22Rv1 (cell line): ENCODE measurements at regions not wholly inside any gene's neighbourhood (a gene's known extent, or its start where the extent isn't known, plus 50 kb on each side); places are given as distances from the start of the nearest gene placed in this dataset.

Source experiments
- H3K27ac ChIP-seq: fragments of 450-650 bp; 2 replicates; pipeline ENCODE4 v1.5.1; 2017
- CTCF ChIP-seq: fragments of 450-650 bp; IDR thresholded peaks from 2 replicates; pipeline ENCODE4 v1.5.1; 2017; ENCODE audit warnings: mild to moderate bottlenecking
- ZFX ChIP-seq: fragments of 450-650 bp; IDR thresholded peaks from 2 replicates; pipeline ENCODE4 v1.6.1; 2017; ENCODE audit warnings: antibody characterized with exemption, borderline replicate concordance

DNA sequence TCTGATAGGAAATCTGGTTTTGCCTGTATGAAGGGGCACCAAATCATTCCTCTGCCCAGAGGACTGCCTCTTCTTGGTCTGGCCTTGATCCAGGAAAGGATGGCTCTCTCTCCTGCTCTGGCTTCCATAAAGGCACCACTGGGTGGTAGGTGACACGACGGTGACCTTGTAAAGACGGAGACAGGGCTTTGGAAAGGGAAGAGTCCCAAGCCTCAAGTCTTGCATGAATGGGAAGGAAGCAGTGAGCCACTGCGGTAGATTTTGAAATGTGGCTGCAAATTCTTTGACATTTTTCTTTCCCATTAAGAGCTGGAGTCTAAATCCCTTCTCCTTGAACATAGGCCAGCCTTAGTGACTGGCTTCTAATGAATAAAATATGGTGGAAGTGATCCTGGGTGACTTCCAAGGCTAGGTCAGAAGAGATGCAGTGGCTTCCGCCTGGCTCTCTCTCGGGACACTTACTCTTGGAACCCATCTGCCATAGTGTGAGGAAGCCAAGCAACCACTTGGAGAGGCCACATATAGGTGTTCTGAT lies 347.4 kb downstream of the BCOR start:
- TF ChIP-seq CTCF, result no peak
- TF ChIP-seq ZFX, result no peak
- H3K27ac ChIP-seq, result no peak overlapping the region

DNA sequence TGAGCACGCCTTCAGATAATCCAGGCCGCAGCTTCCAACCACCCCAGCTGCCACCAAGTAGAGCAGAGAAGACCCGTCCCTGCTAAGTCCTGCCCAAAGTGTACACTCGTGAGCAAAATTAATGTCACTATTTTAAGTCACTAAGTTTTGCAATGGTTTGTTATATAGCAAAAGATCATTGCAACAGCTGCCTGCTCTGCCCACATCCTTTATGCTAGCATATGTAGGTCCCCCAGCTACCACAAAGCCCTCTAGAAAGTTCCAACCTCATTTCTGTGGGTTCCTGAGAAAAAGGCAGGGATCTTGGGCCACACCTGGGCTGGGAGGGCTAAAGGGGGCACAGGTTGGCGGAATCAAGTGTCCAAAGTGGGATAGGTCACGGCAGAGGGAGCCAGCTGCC lies 346.9 kb downstream of the BCOR start:
- TF ChIP-seq ZFX (no peak), CTCF (no peak)
- H3K27ac ChIP-seq, result no peak overlapping the region

DNA sequence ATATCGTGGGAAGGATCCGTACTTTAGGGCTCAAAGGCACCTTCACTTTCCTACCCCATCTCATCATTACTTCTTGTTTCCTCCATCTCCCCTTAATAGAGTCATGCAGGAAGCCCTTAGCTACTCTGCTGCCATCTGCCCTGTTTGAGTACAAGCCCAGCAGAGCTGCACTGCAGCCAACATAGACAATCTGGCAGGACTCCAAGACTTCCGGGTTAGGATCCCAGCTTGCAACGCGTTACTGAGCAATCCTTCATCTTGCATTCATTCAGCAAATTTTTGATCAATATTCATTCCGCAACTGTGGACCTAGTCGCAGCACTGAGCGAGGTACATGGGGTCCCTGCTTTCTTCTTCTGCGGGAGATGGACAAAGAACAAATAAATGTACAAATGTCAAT lies 344.9 kb downstream of the BCOR start:
- TF ChIP-seq ZFX (no peak), CTCF (no peak)
- H3K27ac ChIP-seq, result no peak overlapping the region

- no peak overlapping the region for H3K27ac ChIP-seq
- TF ChIP-seq CTCF (no peak), ZFX (no peak)
Measured at GRCh38 chrX:39753293-39753996, 344.3 kb downstream of the BCOR start.

DNA sequence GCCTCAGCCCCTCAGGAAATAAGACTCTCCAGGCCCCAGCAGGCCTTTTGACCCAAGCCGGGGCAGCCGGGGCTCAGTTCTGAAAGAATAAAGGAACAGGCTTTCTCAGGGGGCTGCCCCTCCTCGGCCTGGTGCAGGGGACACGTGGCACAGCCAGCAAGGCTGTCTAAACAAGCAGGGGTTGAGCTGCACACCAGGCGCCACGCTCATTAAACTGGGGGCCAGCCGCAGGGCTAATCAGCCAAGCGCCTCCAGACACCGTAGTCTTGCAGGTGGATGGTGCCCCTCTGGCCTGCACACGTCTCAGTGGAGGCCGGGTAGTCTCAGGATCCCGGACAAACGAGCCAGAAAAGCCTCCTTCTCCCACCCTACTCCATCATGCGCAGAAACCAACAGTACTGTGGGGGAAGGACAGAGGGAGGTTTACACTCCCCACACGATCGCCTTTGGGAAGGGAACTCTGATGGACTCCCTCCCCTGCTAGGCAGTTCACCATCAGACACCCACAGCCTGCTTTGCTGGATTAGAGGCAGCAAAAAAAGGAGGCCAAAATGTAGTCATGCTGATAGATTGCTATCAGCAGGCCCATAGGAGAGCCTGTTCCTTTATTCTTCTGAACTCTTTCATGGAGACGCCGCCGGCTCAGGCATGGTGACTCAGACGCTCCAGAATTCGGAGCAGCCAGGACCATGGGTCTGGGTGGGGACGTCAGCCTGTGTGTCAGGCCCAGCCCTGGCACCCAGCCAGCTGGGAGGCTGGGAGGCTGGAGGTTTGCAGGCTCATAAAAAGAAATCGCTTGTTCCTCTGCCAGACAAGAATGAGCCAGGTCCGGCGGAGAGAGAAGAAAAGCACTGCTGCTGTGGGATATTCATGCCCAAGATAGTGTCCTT lies 342.4 kb downstream of the BCOR start:
- TF ChIP-seq ZFX (no peak), CTCF (no peak)
- H3K27ac ChIP-seq, result no peak overlapping the region

DNA sequence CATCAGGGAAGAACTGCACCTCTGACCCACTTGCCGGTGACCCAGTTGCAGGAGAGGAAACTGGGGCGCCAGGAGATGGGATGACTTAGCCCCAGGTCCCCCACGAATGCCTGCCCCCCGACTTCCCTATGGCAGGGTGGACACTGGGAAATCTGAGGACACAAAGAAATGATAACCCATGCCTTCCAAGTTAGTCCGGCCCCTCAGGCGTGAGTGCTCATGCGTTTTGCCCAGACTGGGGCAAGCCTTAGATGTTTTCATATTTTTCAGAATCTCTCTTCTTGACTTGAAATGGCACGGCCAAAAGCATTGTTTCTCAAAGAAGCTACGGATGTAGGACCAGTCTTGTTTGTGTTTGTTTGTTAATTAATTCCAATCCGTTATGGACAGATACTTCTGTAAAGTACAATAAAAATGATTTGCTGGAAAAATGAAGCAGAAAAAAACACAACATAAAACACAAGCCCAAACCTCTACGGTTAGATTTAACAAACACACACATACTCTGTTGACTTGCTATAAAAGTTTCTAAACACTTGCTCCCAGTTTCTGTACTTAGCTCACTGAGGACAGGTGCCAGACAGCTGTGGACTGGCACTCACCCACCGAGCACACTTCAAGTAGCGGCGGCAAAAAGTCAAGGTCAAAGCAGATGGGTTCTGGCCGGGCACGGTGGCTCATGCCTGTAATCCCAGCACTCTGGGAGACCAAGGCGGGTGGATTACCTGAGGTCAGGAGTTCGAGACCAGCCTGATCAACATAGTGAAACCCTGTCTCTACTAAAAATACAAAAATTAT lies 341.5 kb downstream of the BCOR start:
- no peak overlapping the region for H3K27ac ChIP-seq
- no peak for TF ChIP-seq CTCF
- no peak for TF ChIP-seq ZFX
